ENCODE measurements at regions not wholly inside any gene's neighbourhood (a gene's known extent, or its start where the extent isn't known, plus 50 kb on each side); places are given as distances from the start of the nearest gene placed in this dataset.

DNA sequence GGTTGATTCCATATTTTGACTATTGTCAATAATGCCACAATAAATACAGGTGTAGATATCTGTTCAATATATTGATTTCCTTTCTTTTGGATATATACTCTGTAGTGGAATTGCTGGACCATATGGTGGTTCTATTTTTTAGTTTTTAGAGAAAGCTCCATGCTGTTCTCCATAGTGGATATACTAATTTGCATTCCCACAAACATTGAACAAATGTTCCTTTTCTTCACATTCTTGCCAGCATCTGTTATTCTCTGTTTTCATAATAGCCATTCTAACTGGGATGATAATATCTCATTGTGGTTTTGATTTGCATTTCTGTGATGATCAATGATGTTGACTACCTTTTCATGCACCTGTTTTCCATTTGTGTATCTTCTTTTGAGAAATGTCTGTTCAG is 973.7 kb downstream of the REEP3 start:
- intact Hi-C loops (cut with DNase I) = no loop called here
- no peaks in the 10 kb centered on the region for H3K36me3 ChIP-seq
- peaks cover 0 to 15% (median 0%) of the 10 kb centered on the region in 3 donors for H3K9me3 ChIP-seq
- DNase-seq = no peak
- no peaks in the 10 kb centered on the region for H3K4me1 ChIP-seq
- H3K27me3 ChIP-seq = no peaks in the 10 kb centered on the region
- no peak overlapping the region for H3K4me3 ChIP-seq
- TF ChIP-seq CTCF (IDR thresholded peaks at IDR 0.05) (no peak), POLR2A (IDR thresholded peaks at IDR 0.05) (no peak)
- no peak overlapping the region for H3K27ac ChIP-seq

- no peak for DNase-seq
These were observed 976.1 kb downstream of the REEP3 start for GRCh38 chr10:64497306-64497705.

GRCh38 chr10:64501807-64502206 is 980.6 kb downstream of the REEP3 start:
- Histone ChIP-seq H3K9me3 (peaks cover 0 to 4% (median 0%) of the 10 kb centered on the region in 3 donors), H3K4me3 (no peak overlapping the region), H3K27me3 (no peaks in the 10 kb centered on the region), H3K36me3 (no peaks in the 10 kb centered on the region), H3K27ac (no peak overlapping the region), H3K4me1 (no peaks in the 10 kb centered on the region)
- no peak for TF ChIP-seq POLR2A (IDR thresholded peaks at IDR 0.05)
- no peak for TF ChIP-seq CTCF (IDR thresholded peaks at IDR 0.05)
- intact Hi-C loops (cut with DNase I) = no loop called here
- no peak for DNase-seq

More at GRCh38 chr10:64497306-64497705, 976.1 kb downstream of the REEP3 start:
- no peaks in the 10 kb centered on the region for H3K27me3 ChIP-seq
- TF ChIP-seq CTCF (IDR thresholded peaks at IDR 0.05) (no peak), POLR2A (IDR thresholded peaks at IDR 0.05) (no peak)
- no peaks in the 10 kb centered on the region for H3K36me3 ChIP-seq
- H3K4me1 ChIP-seq = no peaks in the 10 kb centered on the region
- H3K4me3 ChIP-seq = no peak overlapping the region
- peaks cover 0 to 15% (median 0%) of the 10 kb centered on the region in 3 donors for H3K9me3 ChIP-seq
- WGBS, 2 donors = 71 to 77% methylated on average over 8 of the region's 8 CpGs
- H3K27ac ChIP-seq = no peak overlapping the region
- intact Hi-C loops (cut with DNase I) = no loop called here

GRCh38 chr10:64502936-64503335 is 981.7 kb downstream of the REEP3 start:
- whole genome bisulfite sequencing, 2 donors = 50 to 54% methylated on average over 2 of the region's 2 CpGs

DNA sequence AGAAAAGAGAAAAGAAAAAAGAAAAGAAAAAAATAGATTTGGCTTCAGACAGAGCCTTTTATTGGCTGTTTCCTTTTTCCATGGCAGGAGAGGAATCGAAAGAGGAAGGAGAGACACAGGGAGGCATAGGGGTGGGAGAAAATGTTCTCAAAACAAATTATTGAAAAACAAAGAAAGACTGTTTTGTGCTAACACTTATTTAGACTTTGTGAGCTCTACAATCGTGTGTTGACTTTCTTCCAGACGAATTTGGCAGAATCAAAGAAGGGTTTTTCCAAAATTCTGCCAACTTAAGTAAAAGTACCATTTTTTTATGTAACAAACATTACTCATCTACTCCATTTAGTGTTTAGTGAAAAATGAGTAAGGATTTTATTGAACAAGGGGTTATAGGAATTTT is 982.2 kb downstream of the REEP3 start:
- no peaks in the 10 kb centered on the region for H3K27me3 ChIP-seq
- H3K9me3 ChIP-seq = peaks cover 0 to 4% (median 0%) of the 10 kb centered on the region in 3 donors
- no peak overlapping the region for H3K4me3 ChIP-seq
- no peaks in the 10 kb centered on the region for H3K36me3 ChIP-seq
- no peaks in the 10 kb centered on the region for H3K4me1 ChIP-seq
- no peak for DNase-seq
- intact Hi-C loops (cut with DNase I) = no loop called here
- H3K27ac ChIP-seq = no peak overlapping the region
- TF ChIP-seq CTCF (IDR thresholded peaks at IDR 0.05) = no peak
- TF ChIP-seq POLR2A (IDR thresholded peaks at IDR 0.05) = no peak
- WGBS, 2 donors = 35 to 49% methylated on average over 3 of the region's 3 CpGs

More at GRCh38 chr10:64502936-64503335, 981.7 kb downstream of the REEP3 start:
- Histone ChIP-seq H3K27me3 (no peaks in the 10 kb centered on the region), H3K9me3 (peaks cover 0 to 4% (median 0%) of the 10 kb centered on the region in 3 donors), H3K4me3 (no peak overlapping the region), H3K36me3 (no peaks in the 10 kb centered on the region), H3K4me1 (no peaks in the 10 kb centered on the region), H3K27ac (no peak overlapping the region)
- DNase-seq = no peak
- intact Hi-C loops (cut with DNase I) = no loop called here
- no peak for TF ChIP-seq CTCF (IDR thresholded peaks at IDR 0.05)
- no peak for TF ChIP-seq POLR2A (IDR thresholded peaks at IDR 0.05)

Data from esophagus squamous epithelium (tissue), 5 donors.